ENCODE measurements at regions not wholly inside any gene's neighbourhood (a gene's known extent, or its start where the extent isn't known, plus 50 kb on each side); places are given as distances from the start of the nearest gene placed in this dataset.
A peak's percentile ranks its signal among the peaks of the same experiment; 100 is the strongest.

DNA sequence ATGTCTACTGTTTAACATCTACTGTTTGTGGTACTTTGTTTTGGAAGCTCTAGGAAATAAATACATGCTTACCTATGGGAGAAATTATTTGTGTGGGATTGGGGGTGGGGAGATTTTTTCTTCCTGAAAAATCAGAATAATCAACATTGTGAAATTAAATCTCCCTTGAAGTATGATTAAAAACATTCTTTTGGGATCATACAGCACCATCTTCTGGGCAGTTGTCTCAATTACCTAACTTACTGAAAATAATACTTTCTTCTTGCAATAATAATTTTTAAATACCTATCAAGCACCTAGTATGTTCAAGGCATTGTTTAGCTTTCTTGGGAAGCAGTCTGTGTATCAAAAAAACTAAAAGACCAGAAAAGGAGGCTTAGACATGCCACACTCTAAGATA is 576.5 kb upstream of the ARGLU1 start:
- Mint-ChIP-seq H3K9me3 (ENCODE audit: unreplicated experiment) (no peaks in the 10 kb centered on the region), H3K27me3 (ENCODE audit: insufficient read depth, unreplicated experiment) (peaks cover 19% of the 10 kb centered on the region), H3K4me1 (ENCODE audit: insufficient read depth, unreplicated experiment) (no peaks in the 10 kb centered on the region), H3K27ac (ENCODE audit: low read depth, unreplicated experiment) (no peak overlapping the region), H3K4me3 (ENCODE audit: unreplicated experiment) (no peak overlapping the region), H3K36me3 (ENCODE audit: insufficient read depth, unreplicated experiment) (no peaks in the 10 kb centered on the region)
- intact Hi-C loops (cut with micrococcal nuclease) = no loop called here
- TF ChIP-seq, protein P1, sequence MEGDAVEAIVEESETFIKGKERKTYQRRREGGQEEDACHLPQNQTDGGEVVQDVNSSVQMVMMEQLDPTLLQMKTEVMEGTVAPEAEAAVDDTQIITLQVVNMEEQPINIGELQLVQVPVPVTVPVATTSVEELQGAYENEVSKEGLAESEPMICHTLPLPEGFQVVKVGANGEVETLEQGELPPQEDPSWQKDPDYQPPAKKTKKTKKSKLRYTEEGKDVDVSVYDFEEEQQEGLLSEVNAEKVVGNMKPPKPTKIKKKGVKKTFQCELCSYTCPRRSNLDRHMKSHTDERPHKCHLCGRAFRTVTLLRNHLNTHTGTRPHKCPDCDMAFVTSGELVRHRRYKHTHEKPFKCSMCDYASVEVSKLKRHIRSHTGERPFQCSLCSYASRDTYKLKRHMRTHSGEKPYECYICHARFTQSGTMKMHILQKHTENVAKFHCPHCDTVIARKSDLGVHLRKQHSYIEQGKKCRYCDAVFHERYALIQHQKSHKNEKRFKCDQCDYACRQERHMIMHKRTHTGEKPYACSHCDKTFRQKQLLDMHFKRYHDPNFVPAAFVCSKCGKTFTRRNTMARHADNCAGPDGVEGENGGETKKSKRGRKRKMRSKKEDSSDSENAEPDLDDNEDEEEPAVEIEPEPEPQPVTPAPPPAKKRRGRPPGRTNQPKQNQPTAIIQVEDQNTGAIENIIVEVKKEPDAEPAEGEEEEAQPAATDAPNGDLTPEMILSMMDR (IDR thresholded peaks at IDR 0.05; ENCODE audit: unreplicated experiment) = peak; percentile 37
- peak; percentile 16 for DNase-seq (ENCODE audit: unreplicated experiment)
- CTCF ChIA-PET = interaction anchor here (0.7 to 1.2 kb wide), 4 partner anchors 11 to 296 kb away, joined by 3 to 4 read pairs (median 3); no protein-coding TSS in a partner anchor
- no TSS peak for BruUV-seq (replicated peaks)
- POLR2A ChIA-PET = interaction anchor here (0.6 kb wide), 1 partner anchor 936 kb away, joined by 3 read pairs; no protein-coding TSS in a partner anchor

DNA sequence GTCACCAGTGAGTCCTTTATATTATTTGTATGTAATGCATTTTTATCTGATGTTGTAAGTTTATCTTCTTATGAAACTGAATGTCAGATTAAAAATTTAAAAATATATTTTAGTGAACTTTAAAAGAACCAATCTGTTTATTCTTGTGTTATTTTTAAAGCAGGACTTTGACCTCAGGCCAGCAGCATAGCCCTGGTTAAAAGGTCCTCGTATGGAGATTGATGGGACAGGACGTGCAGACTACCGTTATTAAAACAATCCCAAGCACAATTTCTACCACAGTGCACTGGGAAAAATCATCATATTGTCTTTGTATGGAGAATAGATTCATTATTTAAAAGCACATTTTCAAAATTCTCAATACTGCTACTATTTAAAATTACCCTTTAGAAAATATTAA is 573.8 kb upstream of the ARGLU1 start:
- TF ChIP-seq, protein P1 (IDR thresholded peaks at IDR 0.05; ENCODE audit: unreplicated experiment) = no peak
- no TSS peak for BruUV-seq (replicated peaks)
- intact Hi-C loops (cut with micrococcal nuclease) = no loop called here
- Mint-ChIP-seq H3K27ac (ENCODE audit: low read depth, unreplicated experiment) (peak overlapping the region; percentile 61), H3K4me1 (ENCODE audit: insufficient read depth, unreplicated experiment) (peaks cover 5% of the 10 kb centered on the region), H3K27me3 (ENCODE audit: insufficient read depth, unreplicated experiment) (peaks cover 13% of the 10 kb centered on the region), H3K36me3 (ENCODE audit: insufficient read depth, unreplicated experiment) (no peaks in the 10 kb centered on the region), H3K9me3 (ENCODE audit: unreplicated experiment) (no peaks in the 10 kb centered on the region), H3K4me3 (ENCODE audit: unreplicated experiment) (no peak overlapping the region)
- CTCF ChIA-PET = no interaction called here
- POLR2A ChIA-PET = no interaction called here
- DNase-seq (ENCODE audit: unreplicated experiment) = no peak

DNA sequence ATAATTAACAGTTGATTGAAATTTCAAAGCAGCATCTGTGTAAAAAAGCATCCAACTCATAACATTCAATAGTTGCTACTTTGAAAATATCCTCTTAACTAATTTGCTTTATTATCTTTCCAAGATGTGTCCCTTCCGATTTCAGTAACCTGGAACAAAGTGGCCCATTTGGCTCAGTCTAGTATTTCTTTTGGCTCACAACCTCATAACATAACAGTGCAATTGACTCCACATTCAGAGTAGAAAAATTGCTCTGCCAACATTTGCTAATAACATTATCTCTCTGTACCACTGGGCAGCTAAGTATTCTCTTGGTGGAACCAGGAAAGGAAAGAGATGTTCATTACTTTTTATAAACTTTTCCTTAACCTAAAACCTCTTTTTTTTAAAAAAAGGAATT is 571.1 kb upstream of the ARGLU1 start:
- CTCF ChIA-PET = no interaction called here

DNA sequence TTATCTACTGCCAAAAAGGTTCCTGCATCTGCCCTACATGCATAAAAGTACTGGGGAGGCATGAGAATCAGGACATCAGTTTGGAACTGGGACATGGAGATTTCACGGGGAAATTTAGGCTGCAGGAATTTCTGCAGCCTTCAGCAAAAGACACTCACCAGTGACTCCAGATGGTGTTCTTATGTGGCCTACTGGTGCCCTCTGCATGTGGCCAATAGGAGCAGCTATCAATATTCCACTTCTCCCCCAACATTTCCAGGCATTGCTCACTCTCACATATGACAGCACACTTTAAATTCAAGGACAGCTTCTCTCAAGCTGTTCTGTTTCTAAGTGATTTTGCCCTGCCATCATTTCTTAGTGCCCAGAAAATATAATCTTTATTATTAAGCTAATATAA is 570.5 kb upstream of the ARGLU1 start:
- TF ChIP-seq, protein P1 (IDR thresholded peaks at IDR 0.05; ENCODE audit: unreplicated experiment) = no peak
- no peak overlapping the region for H3K4me3 Mint-ChIP-seq (ENCODE audit: unreplicated experiment)
- ChIA-PET CTCF (interaction anchor here (0.6 kb wide), 1 partner anchor 1381 kb away, joined by 3 read pairs; no protein-coding TSS in a partner anchor), POLR2A (no interaction called here)
- H3K4me1 Mint-ChIP-seq (ENCODE audit: insufficient read depth, unreplicated experiment) = peaks cover 5% of the 10 kb centered on the region
- no TSS peak for BruUV-seq (replicated peaks)
- no peaks in the 10 kb centered on the region for H3K36me3 Mint-ChIP-seq (ENCODE audit: insufficient read depth, unreplicated experiment)
- intact Hi-C loops (cut with micrococcal nuclease) = no loop called here
- no peak for DNase-seq (ENCODE audit: unreplicated experiment)
- no peak overlapping the region for H3K27ac Mint-ChIP-seq (ENCODE audit: low read depth, unreplicated experiment)
- peaks cover 9% of the 10 kb centered on the region for H3K27me3 Mint-ChIP-seq (ENCODE audit: insufficient read depth, unreplicated experiment)
- H3K9me3 Mint-ChIP-seq (ENCODE audit: unreplicated experiment) = no peaks in the 10 kb centered on the region

More for the DNA sequence above, 571.1 kb upstream of the ARGLU1 start:
- no peaks in the 10 kb centered on the region for H3K9me3 Mint-ChIP-seq (ENCODE audit: unreplicated experiment)
- POLR2A ChIA-PET = no interaction called here
- no peak overlapping the region for H3K27ac Mint-ChIP-seq (ENCODE audit: low read depth, unreplicated experiment)
- no peak overlapping the region for H3K4me3 Mint-ChIP-seq (ENCODE audit: unreplicated experiment)
- H3K27me3 Mint-ChIP-seq (ENCODE audit: insufficient read depth, unreplicated experiment) = peaks cover 9% of the 10 kb centered on the region
- DNase-seq (ENCODE audit: unreplicated experiment) = no peak
- no TSS peak for BruUV-seq (replicated peaks)
- no peaks in the 10 kb centered on the region for H3K36me3 Mint-ChIP-seq (ENCODE audit: insufficient read depth, unreplicated experiment)
- peaks cover 5% of the 10 kb centered on the region for H3K4me1 Mint-ChIP-seq (ENCODE audit: insufficient read depth, unreplicated experiment)
- TF ChIP-seq, protein P1 (IDR thresholded peaks at IDR 0.05; ENCODE audit: unreplicated experiment) = no peak
- intact Hi-C loops (cut with micrococcal nuclease) = no loop called here

All from MCF 10A (cell line).